Kidney tubule cell (primary cell): ENCODE measurements at regions not wholly inside any gene's neighbourhood (a gene's known extent, or its start where the extent isn't known, plus 50 kb on each side); places are given as distances from the start of the nearest gene placed in this dataset.
"Not testable (repeated sequence)": the region's sequence is repeated elsewhere in the genome, so short reads cannot be mapped to it uniquely, and the experiment has no call there.

Experiments
- DNase-seq: peaks from one replicate; pipeline ENCODE4 v3.0.0-alpha.2; 2018; ENCODE audit warnings: low spot score

- peak; percentile 86 for DNase-seq
Observed at GRCh38 chr1:242629396-242629795, 104.9 kb upstream of the PLD5 start.

GRCh38 chr1:242623756-242624155 lies 99.3 kb upstream of the PLD5 start:
- peak; percentile 12 for DNase-seq

GRCh38 chr1:242623119-242623518 lies 98.6 kb upstream of the PLD5 start:
- DNase-seq: no peak

- DNase-seq: no peak
Observed at GRCh38 chr1:242613266-242613815, 88.8 kb upstream of the PLD5 start.

- DNase-seq: no peak
Observed at GRCh38 chr1:242610209-242610608, 85.7 kb upstream of the PLD5 start.

- DNase-seq: peak; percentile 5
Observed at GRCh38 chr1:242605521-242605920, 81.0 kb upstream of the PLD5 start.

GRCh38 chr1:242602001-242602400 lies 77.5 kb upstream of the PLD5 start:
- no peak for DNase-seq

- not testable (repeated sequence) for DNase-seq
Observed at GRCh38 chr1:242593756-242594155, 69.3 kb upstream of the PLD5 start.

GRCh38 chr1:242586360-242586680 lies 61.8 kb upstream of the PLD5 start:
- DNase-seq: no peak

GRCh38 chr1:242585616-242586359 lies 61.3 kb upstream of the PLD5 start:
- DNase-seq: no peak

- no peak for DNase-seq
Observed at GRCh38 chr1:242582669-242583068, 58.2 kb upstream of the PLD5 start.

- peak; percentile 83 for DNase-seq
Observed at GRCh38 chr1:242579528-242580235, 55.2 kb upstream of the PLD5 start.
